ENCODE measurements at regions not wholly inside any gene's neighbourhood (a gene's known extent, or its start where the extent isn't known, plus 50 kb on each side); places are given as distances from the start of the nearest gene placed in this dataset.
"Not testable (repeated sequence)": the region's sequence is repeated elsewhere in the genome, so short reads cannot be mapped to it uniquely, and the experiment has no call there.

DNA sequence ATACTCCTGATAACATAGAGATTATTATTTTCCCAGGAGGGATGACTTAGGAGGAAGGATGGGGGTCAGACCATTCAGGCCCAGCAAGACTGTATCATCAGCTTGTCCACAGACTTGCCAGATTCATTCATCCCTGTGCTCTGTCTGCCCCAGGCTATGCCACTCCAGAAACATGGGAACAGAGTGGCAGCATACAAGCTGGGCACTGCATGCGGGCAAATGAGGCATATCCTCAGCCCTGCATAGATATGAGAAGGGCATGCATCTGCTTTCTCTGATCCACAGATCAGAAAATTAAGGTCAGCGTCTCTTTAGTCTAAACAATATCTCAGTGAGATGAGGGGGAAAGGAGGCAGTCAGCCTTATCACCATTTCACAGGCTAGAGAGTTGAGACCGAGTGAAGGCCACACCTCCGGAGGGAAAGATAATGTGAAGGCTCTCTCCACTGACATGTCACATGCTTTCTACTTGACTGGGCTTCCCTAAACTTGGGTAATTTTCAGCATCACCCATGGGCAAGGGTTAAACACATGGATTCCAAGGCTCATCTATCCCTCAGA is 140.5 kb downstream of the TFAP2B start:
- 100% methylated on average over 1 of the region's 4 CpGs for WGBS (ENCODE audit: insufficient coverage)
- no peaks in the 10 kb centered on the region for H3K9me3 ChIP-seq (replicated peaks; ENCODE audit: control insufficient read depth, low read depth, low read length)
- no peak overlapping the region for H3K27ac ChIP-seq (ENCODE audit: low read length)
- H3K4me3 ChIP-seq (ENCODE audit: low read length): no peak overlapping the region
- no peak for DNase-seq
- H3K36me3 ChIP-seq (ENCODE audit: control insufficient read depth, insufficient read depth, low read length): no peaks in the 10 kb centered on the region
- no peaks in the 10 kb centered on the region for H3K4me1 ChIP-seq (ENCODE audit: control insufficient read depth, insufficient read depth, low read length)
- no peaks in the 10 kb centered on the region for H3K27me3 ChIP-seq (ENCODE audit: control insufficient read depth, insufficient read depth, low read length)

GRCh38 chr6:50961611-50962010 is 142.9 kb downstream of the TFAP2B start:
- Histone ChIP-seq H3K36me3 (ENCODE audit: control insufficient read depth, insufficient read depth, low read length) (no peaks in the 10 kb centered on the region), H3K4me3 (ENCODE audit: low read length) (no peak overlapping the region), H3K4me1 (ENCODE audit: control insufficient read depth, insufficient read depth, low read length) (no peaks in the 10 kb centered on the region), H3K9me3 (replicated peaks; ENCODE audit: control insufficient read depth, low read depth, low read length) (no peaks in the 10 kb centered on the region), H3K27me3 (ENCODE audit: control insufficient read depth, insufficient read depth, low read length) (no peaks in the 10 kb centered on the region), H3K27ac (ENCODE audit: low read length) (no peak overlapping the region)
- no peak for DNase-seq

- Histone ChIP-seq H3K27ac (ENCODE audit: low read length) (no peak overlapping the region), H3K9me3 (replicated peaks; ENCODE audit: control insufficient read depth, low read depth, low read length) (no peaks in the 10 kb centered on the region), H3K27me3 (ENCODE audit: control insufficient read depth, insufficient read depth, low read length) (no peaks in the 10 kb centered on the region), H3K4me3 (ENCODE audit: low read length) (no peak overlapping the region), H3K36me3 (ENCODE audit: control insufficient read depth, insufficient read depth, low read length) (no peaks in the 10 kb centered on the region), H3K4me1 (ENCODE audit: control insufficient read depth, insufficient read depth, low read length) (no peaks in the 10 kb centered on the region)
- no peak for DNase-seq
These were observed 143.6 kb downstream of the TFAP2B start for GRCh38 chr6:50962213-50962759.

- no peak for DNase-seq
- H3K27ac ChIP-seq (ENCODE audit: low read length): no peak overlapping the region
- H3K36me3 ChIP-seq (ENCODE audit: control insufficient read depth, insufficient read depth, low read length): no peaks in the 10 kb centered on the region
- no peaks in the 10 kb centered on the region for H3K9me3 ChIP-seq (replicated peaks; ENCODE audit: control insufficient read depth, low read depth, low read length)
- no peak overlapping the region for H3K4me3 ChIP-seq (ENCODE audit: low read length)
- no peaks in the 10 kb centered on the region for H3K27me3 ChIP-seq (ENCODE audit: control insufficient read depth, insufficient read depth, low read length)
- WGBS (ENCODE audit: insufficient coverage): 78% methylated on average over 2 of the region's 6 CpGs
- H3K4me1 ChIP-seq (ENCODE audit: control insufficient read depth, insufficient read depth, low read length): no peaks in the 10 kb centered on the region
These were observed 145.3 kb downstream of the TFAP2B start for GRCh38 chr6:50963952-50964351.

DNA sequence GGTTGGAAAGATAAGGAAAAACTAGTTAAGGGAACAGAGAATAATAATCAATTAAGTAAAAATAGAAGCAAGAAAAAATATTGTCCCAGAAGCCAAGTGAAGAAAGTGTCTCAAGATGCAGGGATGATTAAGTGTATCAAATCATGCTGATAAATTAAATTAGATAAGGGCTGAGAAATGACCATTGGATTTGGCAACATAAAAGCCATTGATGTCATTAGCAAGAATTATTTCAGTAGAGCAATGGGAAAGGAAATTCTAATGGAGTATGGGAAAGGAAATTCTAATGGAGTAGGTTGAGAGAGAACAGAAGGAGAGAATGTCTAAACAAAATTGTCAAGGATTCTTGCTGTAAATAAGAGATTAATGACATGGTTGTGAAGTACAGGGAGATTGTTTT is 146.8 kb downstream of the TFAP2B start:
- Histone ChIP-seq H3K9me3 (replicated peaks; ENCODE audit: control insufficient read depth, low read depth, low read length) (no peaks in the 10 kb centered on the region), H3K4me1 (ENCODE audit: control insufficient read depth, insufficient read depth, low read length) (no peaks in the 10 kb centered on the region), H3K27ac (ENCODE audit: low read length) (no peak overlapping the region), H3K4me3 (ENCODE audit: low read length) (no peak overlapping the region), H3K36me3 (ENCODE audit: control insufficient read depth, insufficient read depth, low read length) (no peaks in the 10 kb centered on the region), H3K27me3 (ENCODE audit: control insufficient read depth, insufficient read depth, low read length) (no peaks in the 10 kb centered on the region)
- DNase-seq: no peak

DNA sequence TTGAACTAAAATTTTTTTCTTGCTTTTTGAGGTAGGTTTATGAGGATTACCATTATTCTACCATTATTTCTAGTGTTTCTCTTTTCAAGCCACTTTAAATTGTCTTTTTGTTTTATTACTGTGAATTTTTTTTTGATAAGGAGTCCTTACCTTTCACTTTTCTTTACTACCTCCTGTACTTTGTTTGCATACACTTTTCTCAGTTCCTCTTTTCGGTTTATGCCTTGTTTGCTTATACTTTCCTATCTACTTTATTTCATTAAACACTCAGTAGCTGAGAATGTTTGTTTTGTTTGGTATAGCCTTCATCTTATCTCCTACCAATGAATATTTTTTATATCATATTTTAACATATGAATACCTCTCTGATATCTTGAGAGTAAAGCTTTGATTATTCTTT is 147.9 kb downstream of the TFAP2B start:
- no peak for DNase-seq
- WGBS (ENCODE audit: insufficient coverage): no CpG with 5 or more reads among the region's 1 CpG
- H3K27me3 ChIP-seq (ENCODE audit: control insufficient read depth, insufficient read depth, low read length): no peaks in the 10 kb centered on the region
- no peaks in the 10 kb centered on the region for H3K9me3 ChIP-seq (replicated peaks; ENCODE audit: control insufficient read depth, low read depth, low read length)
- H3K4me3 ChIP-seq (ENCODE audit: low read length): no peak overlapping the region
- no peaks in the 10 kb centered on the region for H3K4me1 ChIP-seq (ENCODE audit: control insufficient read depth, insufficient read depth, low read length)
- no peak overlapping the region for H3K27ac ChIP-seq (ENCODE audit: low read length)
- H3K36me3 ChIP-seq (ENCODE audit: control insufficient read depth, insufficient read depth, low read length): no peaks in the 10 kb centered on the region

DNA sequence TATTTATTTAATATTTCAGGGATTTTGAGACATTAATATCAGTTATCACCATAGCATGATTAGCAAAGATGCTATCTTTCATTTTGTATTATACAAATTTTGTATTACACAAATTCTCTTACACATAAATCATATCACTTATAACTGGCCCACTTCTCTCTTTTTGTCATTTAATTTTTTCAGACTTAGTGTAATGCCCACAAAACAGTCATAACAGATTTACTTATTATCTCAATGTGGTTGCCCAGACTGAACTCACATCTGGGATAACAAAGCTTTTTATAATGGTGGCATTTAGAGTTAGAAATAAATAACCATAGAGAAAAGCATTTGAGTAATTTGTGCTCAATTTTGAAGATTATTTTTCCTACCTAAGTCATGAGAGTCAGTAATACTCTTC is 148.3 kb downstream of the TFAP2B start:
- no peaks in the 10 kb centered on the region for H3K36me3 ChIP-seq (ENCODE audit: control insufficient read depth, insufficient read depth, low read length)
- no peak overlapping the region for H3K4me3 ChIP-seq (ENCODE audit: low read length)
- DNase-seq: no peak
- H3K9me3 ChIP-seq (replicated peaks; ENCODE audit: control insufficient read depth, low read depth, low read length): no peaks in the 10 kb centered on the region
- no peaks in the 10 kb centered on the region for H3K4me1 ChIP-seq (ENCODE audit: control insufficient read depth, insufficient read depth, low read length)
- H3K27ac ChIP-seq (ENCODE audit: low read length): no peak overlapping the region
- no peaks in the 10 kb centered on the region for H3K27me3 ChIP-seq (ENCODE audit: control insufficient read depth, insufficient read depth, low read length)

- not testable (repeated sequence) for H3K4me3 ChIP-seq (ENCODE audit: low read length); H3K27me3 ChIP-seq (ENCODE audit: control insufficient read depth, insufficient read depth, low read length)
- no CpG with 5 or more reads among the region's 5 CpGs for WGBS (ENCODE audit: insufficient coverage)
These were observed 149.6 kb downstream of the TFAP2B start for GRCh38 chr6:50968246-50968645.

DNA sequence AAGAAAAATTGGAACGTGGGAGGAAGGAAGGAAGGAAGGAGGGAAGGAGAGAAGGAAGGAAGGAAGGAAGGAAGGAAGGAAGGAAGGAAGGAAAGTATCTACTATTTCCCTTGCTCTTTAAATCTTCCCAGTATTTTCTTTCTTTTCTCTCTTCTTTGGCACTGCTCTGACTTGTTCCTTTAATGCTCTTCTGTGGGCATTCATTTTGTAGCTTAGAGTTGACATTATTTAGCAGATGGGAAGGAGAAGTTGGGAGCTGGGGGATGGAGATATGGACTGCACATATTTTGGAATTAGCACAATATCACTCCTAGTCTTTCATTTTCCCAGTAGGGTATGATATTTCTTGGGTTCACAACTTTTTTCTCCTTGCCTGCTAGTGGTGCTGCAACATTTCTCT is 152.2 kb downstream of the TFAP2B start:
- no peak for DNase-seq
- no CpG with 5 or more reads among the region's 1 CpG for WGBS (ENCODE audit: insufficient coverage)
- H3K36me3 ChIP-seq (ENCODE audit: control insufficient read depth, insufficient read depth, low read length): no peaks in the 10 kb centered on the region
- H3K27me3 ChIP-seq (ENCODE audit: control insufficient read depth, insufficient read depth, low read length): no peaks in the 10 kb centered on the region
- H3K4me3 ChIP-seq (ENCODE audit: low read length): no peak overlapping the region
- no peaks in the 10 kb centered on the region for H3K4me1 ChIP-seq (ENCODE audit: control insufficient read depth, insufficient read depth, low read length)
- no peak overlapping the region for H3K27ac ChIP-seq (ENCODE audit: low read length)
- no peaks in the 10 kb centered on the region for H3K9me3 ChIP-seq (replicated peaks; ENCODE audit: control insufficient read depth, low read depth, low read length)

More at GRCh38 chr6:50968246-50968645, 149.6 kb downstream of the TFAP2B start:
- not testable (repeated sequence) for DNase-seq; H3K4me1 ChIP-seq (ENCODE audit: control insufficient read depth, insufficient read depth, low read length); H3K36me3 ChIP-seq (ENCODE audit: control insufficient read depth, insufficient read depth, low read length); H3K27ac ChIP-seq (ENCODE audit: low read length); H3K9me3 ChIP-seq (replicated peaks; ENCODE audit: control insufficient read depth, low read depth, low read length)

DNA sequence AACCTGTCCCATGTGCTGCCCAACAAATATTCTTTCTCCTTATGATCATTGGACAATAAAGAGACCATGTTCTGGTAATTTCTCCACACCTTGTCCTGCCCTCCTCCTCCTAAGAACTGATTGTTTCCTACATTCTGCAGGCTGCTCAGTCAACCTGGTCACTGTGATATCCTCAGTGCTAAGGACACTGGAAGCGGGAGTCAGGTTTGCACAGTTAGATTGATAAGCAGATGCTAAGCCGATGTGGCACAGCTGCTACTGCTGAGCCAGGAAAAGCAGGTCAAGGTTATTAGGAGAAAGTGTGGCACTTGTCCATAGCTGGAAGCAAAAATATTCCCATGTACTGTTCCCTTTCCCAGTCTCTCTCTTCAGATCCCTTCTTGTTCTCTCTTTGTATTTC is 154.8 kb downstream of the TFAP2B start:
- H3K4me3 ChIP-seq (ENCODE audit: low read length): no peak overlapping the region
- H3K4me1 ChIP-seq (ENCODE audit: control insufficient read depth, insufficient read depth, low read length): no peaks in the 10 kb centered on the region
- WGBS (ENCODE audit: insufficient coverage): 66% methylated on average over 2 of the region's 2 CpGs
- no peaks in the 10 kb centered on the region for H3K36me3 ChIP-seq (ENCODE audit: control insufficient read depth, insufficient read depth, low read length)
- DNase-seq: no peak
- no peaks in the 10 kb centered on the region for H3K9me3 ChIP-seq (replicated peaks; ENCODE audit: control insufficient read depth, low read depth, low read length)
- H3K27ac ChIP-seq (ENCODE audit: low read length): no peak overlapping the region
- H3K27me3 ChIP-seq (ENCODE audit: control insufficient read depth, insufficient read depth, low read length): no peaks in the 10 kb centered on the region

DNA sequence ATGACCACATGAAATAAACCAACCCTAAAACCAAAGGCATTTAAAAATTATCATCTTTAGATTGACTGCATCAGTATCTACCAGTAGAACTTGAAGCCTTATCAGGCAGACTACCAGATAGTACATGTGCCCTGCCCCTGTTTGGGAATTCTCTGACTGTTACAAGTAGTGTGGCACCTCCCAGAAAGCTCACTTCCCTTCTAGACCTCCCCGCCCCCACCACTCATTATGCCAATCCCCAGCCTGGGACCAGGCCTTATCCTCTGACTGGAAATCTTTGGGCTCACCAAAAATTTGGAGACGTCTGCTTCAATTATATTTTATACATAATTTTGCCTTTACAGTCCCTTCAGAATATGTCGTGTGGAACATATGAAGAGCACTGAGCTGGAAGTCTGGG is 155.6 kb downstream of the TFAP2B start:
- Histone ChIP-seq H3K36me3 (ENCODE audit: control insufficient read depth, insufficient read depth, low read length) (no peaks in the 10 kb centered on the region), H3K27me3 (ENCODE audit: control insufficient read depth, insufficient read depth, low read length) (no peaks in the 10 kb centered on the region), H3K4me3 (ENCODE audit: low read length) (no peak overlapping the region), H3K4me1 (ENCODE audit: control insufficient read depth, insufficient read depth, low read length) (no peaks in the 10 kb centered on the region), H3K9me3 (replicated peaks; ENCODE audit: control insufficient read depth, low read depth, low read length) (no peaks in the 10 kb centered on the region), H3K27ac (ENCODE audit: low read length) (no peak overlapping the region)
- 82% methylated on average over 1 of the region's 3 CpGs for WGBS (ENCODE audit: insufficient coverage)
- DNase-seq: no peak
